Activated CD8-positive, alpha-beta memory T cell treated with anti-CD3 and anti-CD28 coated beads, Interleukin-2, amount 10 ng/mL, durations not matched to agents 7 days and 5 days (primary cell): ENCODE measurements at regions not wholly inside any gene's neighbourhood (a gene's known extent, or its start where the extent isn't known, plus 50 kb on each side); places are given as distances from the start of the nearest gene placed in this dataset.

Source experiments
- ATAC-seq: fragments of 150-1000 bp; cut with Tn5 transposase; one replicate; pipeline ENCODE4 v1.10.0; 2021; ENCODE audit warnings: moderate library complexity
- CTCF ChIA-PET: fragments of 350-600 bp; sonication (Branson Sonifier 250); formaldehyde crosslinking; loops from one replicate; lab custom pipeline; 2021; ENCODE audit warnings: antibody characterized with exemption; lab: Charles Lee
- DNase-seq: peaks from one replicate; pipeline ENCODE4 v3.0.0-alpha.2; 2020
- H3K27ac Mint-ChIP-seq: one replicate; pipeline ENCODE4 v1.8.0; 2021; ENCODE audit warnings: mild to moderate bottlenecking, mixed read lengths
- H3K27me3 Mint-ChIP-seq: one replicate; pipeline ENCODE4 v1.8.0; 2021; ENCODE audit warnings: mixed read lengths
- H3K36me3 Mint-ChIP-seq: one replicate; pipeline ENCODE4 v1.8.0; 2021; ENCODE audit warnings: mild to moderate bottlenecking, mixed read lengths
- H3K4me1 Mint-ChIP-seq: one replicate; pipeline ENCODE4 v1.8.0; 2021; ENCODE audit warnings: mixed read lengths
- H3K4me3 Mint-ChIP-seq: one replicate; pipeline ENCODE4 v1.8.0; 2021; ENCODE audit warnings: mild to moderate bottlenecking, moderate library complexity, mixed read lengths
- H3K9me3 Mint-ChIP-seq: one replicate; pipeline ENCODE4 v1.8.0; 2022; ENCODE audit warnings: low read depth, mixed read lengths

DNA sequence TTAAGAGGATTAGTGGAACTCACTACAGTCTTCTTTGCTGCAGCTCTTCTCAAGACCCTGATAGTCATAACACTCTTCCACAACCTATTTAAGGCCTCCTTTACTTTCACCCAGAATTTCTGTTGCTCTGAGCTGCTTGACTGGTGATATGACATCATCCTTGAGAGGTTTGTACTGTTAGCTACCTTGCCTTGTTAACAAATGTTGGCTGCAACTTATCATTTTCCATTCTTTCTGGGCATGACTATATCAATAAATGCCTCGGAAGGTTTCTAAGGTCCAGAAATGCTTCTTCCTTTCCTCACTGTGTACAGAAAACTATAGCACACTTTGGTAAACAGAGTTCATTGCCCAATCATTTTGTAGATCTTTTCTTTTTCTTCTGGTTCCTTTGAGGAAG, 1292.2 kb upstream of the TMPRSS15 start:
- ATAC-seq (no peak), DNase-seq (no peak)
- Mint-ChIP-seq H3K27me3 (no peaks in the 10 kb centered on the region), H3K36me3 (no peaks in the 10 kb centered on the region), H3K27ac (no peak overlapping the region), H3K4me3 (no peak overlapping the region), H3K4me1 (no peaks in the 10 kb centered on the region), H3K9me3 (peaks cover 8% of the 10 kb centered on the region)
- CTCF ChIA-PET, result no interaction called here

DNA sequence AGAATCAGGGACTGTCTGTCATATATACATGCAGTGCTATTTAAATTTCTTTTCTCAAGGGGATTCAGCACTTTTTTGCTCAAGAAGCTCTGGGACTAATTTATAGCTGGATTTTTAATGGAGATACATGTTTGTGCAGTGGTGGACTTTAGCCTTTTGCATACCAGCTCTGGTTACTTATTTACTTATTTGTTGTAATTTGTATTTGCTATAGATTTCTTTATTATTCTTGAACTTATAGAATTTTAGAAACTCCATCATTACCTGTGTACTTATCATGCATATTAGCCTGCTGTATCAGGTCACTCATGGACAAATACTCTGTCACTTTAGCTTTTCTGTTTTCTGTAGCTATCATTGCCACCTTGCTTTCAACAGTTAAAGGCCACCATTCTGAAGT, 1296.9 kb upstream of the TMPRSS15 start:
- Mint-ChIP-seq H3K27ac (no peak overlapping the region), H3K4me3 (no peak overlapping the region), H3K36me3 (no peaks in the 10 kb centered on the region), H3K27me3 (no peaks in the 10 kb centered on the region), H3K9me3 (peaks cover 16% of the 10 kb centered on the region), H3K4me1 (no peaks in the 10 kb centered on the region)
- ATAC-seq (no peak), DNase-seq (no peak)
- CTCF ChIA-PET, result no interaction called here

DNA sequence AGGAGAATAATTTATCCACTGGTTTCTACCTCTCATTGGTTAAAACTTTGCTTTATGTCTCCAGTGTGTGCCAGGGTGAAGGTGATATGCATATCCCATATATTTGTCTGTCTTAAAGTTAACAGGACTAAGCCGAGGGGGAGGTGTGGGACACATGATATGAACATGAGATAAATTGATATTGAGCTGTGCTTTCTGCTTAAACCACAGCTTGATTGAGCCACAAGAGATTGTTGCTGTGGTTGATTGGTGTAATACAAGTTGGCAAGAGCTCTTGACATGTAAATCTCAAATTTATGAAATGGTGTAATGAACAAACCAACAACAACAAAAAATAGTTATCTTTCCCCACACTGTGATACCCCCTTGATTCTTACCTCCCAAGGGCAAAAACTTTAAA, 1295.5 kb upstream of the NCAM2 start:
- H3K27me3 Mint-ChIP-seq, result no peaks in the 10 kb centered on the region
- H3K4me1 Mint-ChIP-seq, result no peaks in the 10 kb centered on the region
- ATAC-seq, result no peak
- peaks cover 16% of the 10 kb centered on the region for H3K9me3 Mint-ChIP-seq
- H3K27ac Mint-ChIP-seq, result no peak overlapping the region
- H3K4me3 Mint-ChIP-seq, result no peak overlapping the region
- DNase-seq, result no peak
- CTCF ChIA-PET, result no interaction called here
- no peaks in the 10 kb centered on the region for H3K36me3 Mint-ChIP-seq

DNA sequence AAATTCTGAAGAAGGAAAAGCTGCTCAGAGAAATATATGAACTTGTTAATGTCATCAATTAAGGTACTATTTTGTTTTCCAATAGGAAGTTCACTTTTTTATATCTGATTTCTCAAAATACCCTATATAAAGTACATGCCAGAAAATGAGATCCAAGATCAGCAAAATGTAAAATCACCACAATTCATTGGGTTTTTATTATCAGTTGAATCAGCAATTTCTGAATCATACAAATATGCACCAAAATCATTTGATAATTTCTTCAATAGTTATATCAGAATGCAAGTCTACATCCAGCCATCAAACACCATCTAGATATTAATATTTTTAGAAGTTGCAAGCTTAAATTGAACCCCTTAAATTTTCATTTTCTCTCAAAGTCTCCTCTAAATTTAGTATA, 1293.4 kb upstream of the NCAM2 start:
- no peak for ATAC-seq
- Mint-ChIP-seq H3K4me1 (no peaks in the 10 kb centered on the region), H3K4me3 (no peak overlapping the region)

DNA sequence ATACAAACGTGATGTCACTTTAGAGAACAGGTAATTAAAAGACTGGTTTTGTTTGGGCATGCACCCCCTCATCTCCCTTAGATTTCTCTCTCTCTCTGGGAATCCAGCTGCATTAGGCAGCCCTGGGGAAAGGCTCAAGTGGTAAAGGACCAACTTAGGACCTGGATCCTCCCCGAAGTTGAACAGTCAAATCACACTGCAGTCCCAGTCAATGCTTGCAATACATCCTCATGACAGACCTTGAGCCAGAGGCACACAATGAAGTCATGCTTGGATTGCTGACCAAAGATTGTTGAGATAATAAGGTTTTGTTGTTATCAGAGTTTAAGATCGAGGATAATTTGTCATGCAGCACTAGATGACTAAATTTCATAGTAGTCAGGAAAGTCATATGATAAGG, 1285.8 kb upstream of the NCAM2 start:
- no peak for DNase-seq
- ATAC-seq, result no peak
- no peaks in the 10 kb centered on the region for H3K4me1 Mint-ChIP-seq
- no peaks in the 10 kb centered on the region for H3K36me3 Mint-ChIP-seq
- H3K27ac Mint-ChIP-seq, result no peak overlapping the region
- no peaks in the 10 kb centered on the region for H3K27me3 Mint-ChIP-seq
- CTCF ChIA-PET, result no interaction called here
- no peak overlapping the region for H3K4me3 Mint-ChIP-seq
- H3K9me3 Mint-ChIP-seq, result peaks cover 15% of the 10 kb centered on the region

More for the DNA sequence above, 1293.4 kb upstream of the NCAM2 start:
- Mint-ChIP-seq H3K36me3 (no peaks in the 10 kb centered on the region), H3K27ac (no peak overlapping the region), H3K9me3 (peaks cover 14% of the 10 kb centered on the region), H3K27me3 (no peaks in the 10 kb centered on the region)
- CTCF ChIA-PET, result no interaction called here
- no peak for DNase-seq

DNA sequence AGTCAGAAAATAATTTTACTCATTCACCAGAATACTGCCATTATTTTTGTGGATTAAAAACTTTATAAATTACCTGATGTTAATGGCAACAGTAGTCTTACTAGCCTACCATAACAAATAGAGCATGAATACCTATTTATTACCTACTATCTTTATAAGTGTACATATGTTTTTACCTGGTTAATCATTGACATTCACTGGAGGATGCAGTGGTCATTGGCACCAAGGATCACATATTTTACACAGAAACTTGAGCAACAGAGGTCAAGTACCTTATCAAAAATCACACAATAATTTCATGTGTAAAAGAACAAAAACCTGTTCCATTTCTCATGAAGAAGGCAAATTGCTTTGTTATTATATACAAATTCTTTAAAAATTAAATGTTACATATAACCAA, 1284.9 kb upstream of the NCAM2 start:
- CTCF ChIA-PET, result no interaction called here
- ATAC-seq, result no peak
- no peaks in the 10 kb centered on the region for H3K27me3 Mint-ChIP-seq

DNA sequence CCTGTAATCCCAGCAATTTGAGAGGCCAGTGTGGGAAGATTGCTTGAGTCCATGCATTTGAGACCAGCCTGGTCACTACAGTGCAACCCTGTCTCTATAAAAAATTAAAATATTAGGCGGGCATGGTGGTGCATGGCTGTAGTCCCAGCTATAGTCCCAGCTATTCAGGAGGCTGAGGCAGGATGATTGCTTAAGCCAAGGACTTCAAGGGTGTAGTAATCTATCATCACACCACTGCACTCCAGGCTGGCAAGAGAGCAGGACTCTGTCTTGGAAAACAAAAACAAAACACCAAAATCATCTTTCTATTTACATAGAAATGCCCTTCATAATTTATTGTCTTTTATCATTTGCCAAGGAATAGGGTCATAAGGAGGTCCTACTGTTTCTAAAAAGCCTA, 1274.1 kb upstream of the NCAM2 start:
- DNase-seq (no peak), ATAC-seq (no peak)
- Mint-ChIP-seq H3K27ac (no peak overlapping the region), H3K27me3 (no peaks in the 10 kb centered on the region), H3K4me1 (no peaks in the 10 kb centered on the region), H3K9me3 (peaks cover 8% of the 10 kb centered on the region), H3K4me3 (no peak overlapping the region), H3K36me3 (no peaks in the 10 kb centered on the region)
- CTCF ChIA-PET, result no interaction called here

More for the DNA sequence above, 1284.9 kb upstream of the NCAM2 start:
- peaks cover 15% of the 10 kb centered on the region for H3K9me3 Mint-ChIP-seq
- H3K4me3 Mint-ChIP-seq, result no peak overlapping the region
- no peak overlapping the region for H3K27ac Mint-ChIP-seq
- no peaks in the 10 kb centered on the region for H3K36me3 Mint-ChIP-seq
- no peak for DNase-seq
- no peaks in the 10 kb centered on the region for H3K4me1 Mint-ChIP-seq

DNA sequence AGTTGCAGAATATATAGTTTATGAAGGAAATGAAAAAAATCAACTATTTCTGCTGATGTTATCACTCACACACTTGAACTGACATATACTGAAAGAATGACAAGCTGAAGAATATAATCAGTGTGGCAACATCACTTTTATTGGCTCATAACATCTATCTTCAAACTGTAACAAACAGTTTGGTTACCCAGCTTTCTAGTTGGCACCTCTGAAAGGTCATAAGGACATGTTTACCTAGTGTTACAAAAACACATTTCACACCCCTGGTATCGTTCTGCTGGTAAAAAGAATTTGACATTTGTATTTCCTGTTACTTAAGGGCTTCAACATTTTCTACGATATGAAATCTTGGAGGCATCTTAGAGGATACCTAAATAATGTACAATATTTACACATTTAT, 1267.0 kb upstream of the NCAM2 start:
- Mint-ChIP-seq H3K27me3 (no peaks in the 10 kb centered on the region), H3K4me3 (no peak overlapping the region), H3K36me3 (no peaks in the 10 kb centered on the region), H3K9me3 (peaks cover 10% of the 10 kb centered on the region), H3K27ac (no peak overlapping the region), H3K4me1 (no peaks in the 10 kb centered on the region)
- DNase-seq (no peak), ATAC-seq (no peak)
- CTCF ChIA-PET, result no interaction called here

DNA sequence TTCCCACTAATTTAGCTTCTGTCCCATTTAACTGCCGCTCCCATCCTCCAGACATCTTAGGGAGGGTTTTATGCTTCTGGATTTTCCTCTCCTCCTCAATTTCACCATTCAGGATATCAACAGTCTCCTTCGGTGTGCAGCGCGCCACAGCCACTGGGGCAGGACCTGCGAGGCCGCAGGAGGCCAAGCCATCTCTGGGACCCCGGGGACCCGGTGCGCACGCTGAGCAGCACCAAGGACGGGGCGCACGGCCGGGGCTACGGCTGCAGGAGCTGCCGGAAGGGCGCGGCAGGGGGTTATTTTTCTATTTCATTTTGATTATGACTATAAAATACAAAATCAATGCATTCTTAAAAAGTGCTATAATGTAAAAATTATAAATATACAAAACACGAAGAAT, 1238.4 kb upstream of the NCAM2 start:
- DNase-seq (no peak), ATAC-seq (no peak)
- Mint-ChIP-seq H3K9me3 (peaks cover 5% of the 10 kb centered on the region), H3K4me3 (no peak overlapping the region), H3K4me1 (no peaks in the 10 kb centered on the region), H3K27ac (no peak overlapping the region), H3K27me3 (no peaks in the 10 kb centered on the region), H3K36me3 (no peaks in the 10 kb centered on the region)
- CTCF ChIA-PET, result no interaction called here

DNA sequence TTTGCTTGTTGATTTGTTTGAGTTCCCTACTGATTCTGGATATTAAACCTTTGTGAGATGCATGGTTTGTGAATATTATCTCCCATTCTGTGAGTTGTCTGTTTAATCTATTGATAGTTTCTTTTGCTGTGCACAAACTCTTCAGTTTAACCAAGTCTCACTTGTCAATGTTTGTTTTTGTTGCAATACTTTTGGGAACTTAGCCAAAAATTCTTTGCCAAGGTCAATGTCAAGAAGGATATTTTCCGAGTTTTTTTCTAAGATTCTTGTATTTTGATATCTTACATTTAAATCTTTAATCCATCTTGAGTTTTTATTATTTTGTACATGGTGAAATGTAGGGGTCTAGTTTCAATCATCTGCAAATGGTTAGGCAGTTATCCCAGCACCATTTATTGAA, 1230.7 kb upstream of the NCAM2 start:
- DNase-seq (no peak), ATAC-seq (no peak)
- Mint-ChIP-seq H3K27ac (no peak overlapping the region), H3K9me3 (peaks cover 9% of the 10 kb centered on the region), H3K36me3 (no peaks in the 10 kb centered on the region), H3K27me3 (no peaks in the 10 kb centered on the region), H3K4me3 (no peak overlapping the region), H3K4me1 (no peaks in the 10 kb centered on the region)
- CTCF ChIA-PET, result no interaction called here

DNA sequence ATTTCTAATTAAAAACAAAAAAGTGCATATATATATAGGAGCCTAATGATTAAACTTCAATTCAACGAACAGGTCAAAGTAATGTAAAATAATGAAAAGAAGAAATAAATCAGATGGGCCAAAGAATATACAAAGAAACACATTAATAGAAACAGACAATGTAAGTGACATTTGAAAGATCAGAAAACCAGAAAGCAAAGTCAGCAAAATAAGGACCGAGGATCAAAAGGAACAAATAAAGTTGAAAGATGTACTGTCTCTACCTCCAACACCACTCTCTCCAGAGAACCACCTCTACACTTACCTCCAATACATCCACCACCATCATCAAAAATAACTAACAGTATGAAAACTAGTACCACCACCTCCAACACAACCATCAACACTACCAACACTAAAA, 1226.3 kb upstream of the NCAM2 start:
- Mint-ChIP-seq H3K36me3 (no peaks in the 10 kb centered on the region), H3K27ac (no peak overlapping the region), H3K9me3 (peaks cover 7% of the 10 kb centered on the region), H3K4me1 (no peaks in the 10 kb centered on the region), H3K4me3 (no peak overlapping the region), H3K27me3 (no peaks in the 10 kb centered on the region)
- no peak for ATAC-seq
- DNase-seq, result no peak
- CTCF ChIA-PET, result no interaction called here

DNA sequence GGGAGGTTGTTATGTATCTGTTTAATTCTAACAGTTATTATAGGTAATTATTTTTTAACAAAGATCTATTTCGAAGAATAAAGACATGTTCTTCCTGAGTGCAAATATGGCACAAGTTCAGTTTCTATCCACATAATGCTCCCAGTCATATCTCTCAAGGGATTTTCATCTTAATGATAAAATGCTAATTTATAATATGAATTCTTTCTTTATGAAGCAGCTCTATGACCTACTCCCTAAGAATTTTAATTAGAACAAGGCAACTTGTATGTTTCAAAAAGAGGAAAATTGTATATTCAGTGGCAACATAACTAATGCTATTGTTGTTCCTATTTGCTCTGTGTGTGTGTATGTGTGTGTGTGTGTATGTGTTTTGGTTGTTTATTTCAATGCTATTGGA, 1222.1 kb upstream of the NCAM2 start:
- DNase-seq (no peak), ATAC-seq (no peak)
- Mint-ChIP-seq H3K4me1 (no peaks in the 10 kb centered on the region), H3K9me3 (peaks cover 5% of the 10 kb centered on the region), H3K27ac (no peak overlapping the region), H3K27me3 (no peaks in the 10 kb centered on the region), H3K36me3 (no peaks in the 10 kb centered on the region), H3K4me3 (no peak overlapping the region)
- CTCF ChIA-PET, result no interaction called here

DNA sequence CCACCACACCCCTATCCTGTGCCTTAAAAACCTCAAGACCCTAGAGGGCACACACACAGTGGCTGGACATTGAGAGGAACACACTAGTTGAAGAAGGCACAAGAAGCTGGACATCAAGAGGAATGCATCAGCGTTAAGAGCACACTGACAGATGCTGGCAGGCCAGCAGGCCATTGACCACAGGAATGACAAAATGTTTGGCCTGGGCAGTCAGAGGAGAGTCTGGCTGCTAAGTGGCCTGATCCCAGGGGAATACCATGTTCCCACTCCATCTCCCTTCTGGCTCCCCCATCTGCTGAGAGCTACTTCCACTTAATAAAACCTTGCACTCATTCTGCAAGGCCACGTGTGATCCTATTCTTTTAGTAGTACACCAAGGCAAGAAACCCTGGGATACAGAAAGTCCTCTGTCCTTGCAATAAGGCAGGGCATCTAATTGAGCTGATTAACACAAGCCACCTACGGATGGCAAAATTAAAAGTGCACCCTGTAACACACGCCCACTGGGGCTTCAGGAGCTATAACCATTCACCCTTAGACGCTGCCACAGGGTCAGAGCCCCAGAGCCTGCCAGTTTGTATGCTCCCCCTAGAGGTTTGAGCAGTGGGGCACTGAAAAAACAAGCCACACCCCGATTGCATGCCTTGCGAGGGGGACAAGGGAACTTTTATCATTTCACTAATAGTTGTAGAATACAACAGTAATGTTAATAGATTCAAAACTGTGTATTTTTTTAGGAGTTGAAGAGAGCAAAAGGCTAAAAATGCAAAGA, 1216.1 kb upstream of the NCAM2 start:
- no peak for DNase-seq
- Mint-ChIP-seq H3K4me1 (no peaks in the 10 kb centered on the region), H3K27me3 (no peaks in the 10 kb centered on the region), H3K4me3 (no peak overlapping the region), H3K36me3 (no peaks in the 10 kb centered on the region), H3K9me3 (peaks cover 13% of the 10 kb centered on the region), H3K27ac (no peak overlapping the region)
- CTCF ChIA-PET, result no interaction called here
- no peak for ATAC-seq

DNA sequence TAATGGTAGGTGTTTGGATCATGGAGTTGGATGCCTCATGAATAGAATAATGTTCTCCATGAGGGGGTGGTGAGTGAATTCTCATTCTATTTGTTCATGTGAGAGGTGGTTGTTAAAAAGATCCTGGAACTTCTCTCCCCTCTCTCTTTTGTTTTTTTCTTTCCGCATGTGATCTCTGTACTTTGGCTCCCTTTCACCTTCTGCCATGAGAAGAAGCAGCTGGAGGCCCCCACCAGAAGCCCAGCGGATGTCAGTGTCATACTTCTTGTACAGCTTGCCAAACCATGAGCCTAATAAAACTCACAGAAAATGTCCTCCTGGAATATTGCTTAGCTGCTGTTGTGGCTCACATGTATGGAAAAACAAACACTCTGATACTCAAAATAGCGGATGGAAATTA, 1212.3 kb upstream of the NCAM2 start:
- H3K27me3 Mint-ChIP-seq, result no peaks in the 10 kb centered on the region
- peaks cover 14% of the 10 kb centered on the region for H3K9me3 Mint-ChIP-seq
- H3K4me1 Mint-ChIP-seq, result no peaks in the 10 kb centered on the region
- CTCF ChIA-PET, result no interaction called here
- no peaks in the 10 kb centered on the region for H3K36me3 Mint-ChIP-seq
- H3K27ac Mint-ChIP-seq, result no peak overlapping the region
- ATAC-seq, result no peak
- no peak overlapping the region for H3K4me3 Mint-ChIP-seq
- no peak for DNase-seq

DNA sequence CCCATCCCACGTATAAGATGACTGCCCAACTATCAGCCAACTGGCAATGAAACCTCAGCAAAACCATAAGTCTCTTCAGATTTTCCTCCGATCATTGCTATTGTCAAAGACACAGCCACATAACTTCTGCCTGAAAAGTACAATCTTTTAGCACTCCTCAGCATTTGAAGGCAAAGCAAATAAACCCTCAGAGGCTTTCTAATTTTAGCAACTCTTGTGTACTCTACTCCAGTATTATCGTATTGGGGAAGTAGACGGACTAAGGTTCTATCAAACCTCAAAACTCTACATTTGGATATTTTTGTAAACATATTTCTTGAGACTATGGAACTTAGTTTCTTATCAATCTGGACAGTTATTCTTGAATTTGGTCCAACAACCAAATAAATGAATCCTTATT, 1206.2 kb upstream of the NCAM2 start:
- Mint-ChIP-seq H3K27ac (no peak overlapping the region), H3K36me3 (no peaks in the 10 kb centered on the region), H3K27me3 (no peaks in the 10 kb centered on the region), H3K4me3 (no peak overlapping the region), H3K4me1 (no peaks in the 10 kb centered on the region), H3K9me3 (peaks cover 6% of the 10 kb centered on the region)
- CTCF ChIA-PET, result no interaction called here
- ATAC-seq (no peak), DNase-seq (no peak)
